Vagina (tissue), 2 donors: ENCODE measurements at regions not wholly inside any gene's neighbourhood (a gene's known extent, or its start where the extent isn't known, plus 50 kb on each side); places are given as distances from the start of the nearest gene placed in this dataset.

Experiments
- POLR2AphosphoS5 ChIP-seq, 2 donors: sonication (generic); formaldehyde crosslinking; IDR thresholded peaks; one replicate each; pipeline ENCODE4 v1.9.0; 2017; ENCODE audit warnings: antibody characterized with exemption in 2 of 2, mild to moderate bottlenecking in 2 of 2, low read depth in 1 of 2; ENCODE audit not compliant: insufficient read depth in 1 of 2
- TF ChIP-seq, protein P1 (sequence below), 3 experiments: fragments of 450-650 bp in 2 of 3; fragments of 200-600 bp in 1 of 3; sonication (generic) in 1 of 3; IDR thresholded peaks; one replicate each; pipeline ENCODE4 v1.5.1; 2017 to 2019; ENCODE audit warnings: antibody characterized with exemption in 3 of 3, mild to moderate bottlenecking in 2 of 3, moderate library complexity in 2 of 3

DNA sequence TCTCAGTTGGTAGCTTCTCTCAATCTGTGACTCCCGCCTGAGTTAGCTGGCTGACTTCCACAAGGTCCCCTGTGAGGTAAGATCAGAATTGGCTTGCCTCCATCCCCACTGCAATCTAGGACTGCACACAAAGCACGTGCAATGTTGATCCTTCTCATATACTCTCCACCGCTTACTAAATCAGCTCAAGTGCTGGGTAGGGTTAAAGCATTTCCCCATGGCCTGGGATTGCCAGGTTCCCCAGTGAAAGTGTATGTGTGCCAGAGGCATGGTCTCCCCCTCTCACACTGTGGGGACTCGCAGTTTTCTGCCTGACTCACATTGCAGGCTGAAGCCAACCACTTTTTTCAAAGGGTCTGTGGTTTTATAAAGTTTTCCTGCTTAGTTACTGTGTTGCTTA, 886.9 kb downstream of the FAM133A start:
- TF ChIP-seq POLR2AphosphoS5 (IDR thresholded peaks at IDR 0.05; ENCODE audit: insufficient read depth in 1 of 2, low read depth in 1 of 2) = no peak
- TF ChIP-seq, protein P1, sequence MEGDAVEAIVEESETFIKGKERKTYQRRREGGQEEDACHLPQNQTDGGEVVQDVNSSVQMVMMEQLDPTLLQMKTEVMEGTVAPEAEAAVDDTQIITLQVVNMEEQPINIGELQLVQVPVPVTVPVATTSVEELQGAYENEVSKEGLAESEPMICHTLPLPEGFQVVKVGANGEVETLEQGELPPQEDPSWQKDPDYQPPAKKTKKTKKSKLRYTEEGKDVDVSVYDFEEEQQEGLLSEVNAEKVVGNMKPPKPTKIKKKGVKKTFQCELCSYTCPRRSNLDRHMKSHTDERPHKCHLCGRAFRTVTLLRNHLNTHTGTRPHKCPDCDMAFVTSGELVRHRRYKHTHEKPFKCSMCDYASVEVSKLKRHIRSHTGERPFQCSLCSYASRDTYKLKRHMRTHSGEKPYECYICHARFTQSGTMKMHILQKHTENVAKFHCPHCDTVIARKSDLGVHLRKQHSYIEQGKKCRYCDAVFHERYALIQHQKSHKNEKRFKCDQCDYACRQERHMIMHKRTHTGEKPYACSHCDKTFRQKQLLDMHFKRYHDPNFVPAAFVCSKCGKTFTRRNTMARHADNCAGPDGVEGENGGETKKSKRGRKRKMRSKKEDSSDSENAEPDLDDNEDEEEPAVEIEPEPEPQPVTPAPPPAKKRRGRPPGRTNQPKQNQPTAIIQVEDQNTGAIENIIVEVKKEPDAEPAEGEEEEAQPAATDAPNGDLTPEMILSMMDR (IDR thresholded peaks at IDR 0.05) = no peak
